ENCODE measurements at regions not wholly inside any gene's neighbourhood (a gene's known extent, or its start where the extent isn't known, plus 50 kb on each side); places are given as distances from the start of the nearest gene placed in this dataset.

DNA sequence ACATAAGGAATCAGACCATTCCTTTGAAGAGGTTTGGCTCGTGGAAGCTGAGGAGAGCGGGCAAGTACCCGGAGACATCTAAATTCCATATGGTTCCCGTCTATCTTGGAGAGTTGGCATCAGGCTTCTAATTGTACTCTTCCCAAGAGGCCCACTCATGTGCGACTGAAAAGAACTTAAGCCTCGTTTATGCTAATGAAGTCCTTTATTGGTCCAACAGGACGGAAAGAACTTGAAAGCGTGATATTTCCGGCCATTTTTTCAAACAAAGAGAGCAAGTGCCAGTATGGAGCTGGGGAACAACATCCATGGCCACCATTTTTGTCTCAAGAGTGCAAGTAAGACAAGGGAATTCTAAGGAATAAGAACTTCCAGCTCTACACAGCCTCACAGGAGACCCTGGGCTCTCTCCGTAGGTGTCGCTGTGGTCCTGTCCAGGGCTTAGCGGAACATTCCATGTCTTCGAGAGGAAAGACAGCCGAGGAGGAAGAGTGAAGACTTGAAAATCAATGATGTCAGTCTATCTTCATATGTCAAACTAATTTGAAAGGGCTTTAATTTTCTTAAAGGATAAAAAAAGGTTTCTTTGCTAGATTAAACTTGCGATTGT lies 566.0 kb upstream of the PSMD7 start:
- no peaks in the 10 kb centered on the region for H3K27me3 Mint-ChIP-seq
- peaks cover 6% of the 10 kb centered on the region for H3K36me3 Mint-ChIP-seq
- no peaks in the 10 kb centered on the region for H3K4me1 Mint-ChIP-seq (ENCODE audit: unreplicated experiment)
- peaks cover 15% of the 10 kb centered on the region for H3K9me3 Mint-ChIP-seq
- no peak overlapping the region for H3K27ac Mint-ChIP-seq
- TF ChIP-seq, protein P1, sequence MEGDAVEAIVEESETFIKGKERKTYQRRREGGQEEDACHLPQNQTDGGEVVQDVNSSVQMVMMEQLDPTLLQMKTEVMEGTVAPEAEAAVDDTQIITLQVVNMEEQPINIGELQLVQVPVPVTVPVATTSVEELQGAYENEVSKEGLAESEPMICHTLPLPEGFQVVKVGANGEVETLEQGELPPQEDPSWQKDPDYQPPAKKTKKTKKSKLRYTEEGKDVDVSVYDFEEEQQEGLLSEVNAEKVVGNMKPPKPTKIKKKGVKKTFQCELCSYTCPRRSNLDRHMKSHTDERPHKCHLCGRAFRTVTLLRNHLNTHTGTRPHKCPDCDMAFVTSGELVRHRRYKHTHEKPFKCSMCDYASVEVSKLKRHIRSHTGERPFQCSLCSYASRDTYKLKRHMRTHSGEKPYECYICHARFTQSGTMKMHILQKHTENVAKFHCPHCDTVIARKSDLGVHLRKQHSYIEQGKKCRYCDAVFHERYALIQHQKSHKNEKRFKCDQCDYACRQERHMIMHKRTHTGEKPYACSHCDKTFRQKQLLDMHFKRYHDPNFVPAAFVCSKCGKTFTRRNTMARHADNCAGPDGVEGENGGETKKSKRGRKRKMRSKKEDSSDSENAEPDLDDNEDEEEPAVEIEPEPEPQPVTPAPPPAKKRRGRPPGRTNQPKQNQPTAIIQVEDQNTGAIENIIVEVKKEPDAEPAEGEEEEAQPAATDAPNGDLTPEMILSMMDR (conservative IDR thresholded peaks at IDR 0.05) = no peak
- H3K4me3 Mint-ChIP-seq = no peak overlapping the region
- no peak for DNase-seq (ENCODE audit: extremely low spot score, unreplicated experiment)

DNA sequence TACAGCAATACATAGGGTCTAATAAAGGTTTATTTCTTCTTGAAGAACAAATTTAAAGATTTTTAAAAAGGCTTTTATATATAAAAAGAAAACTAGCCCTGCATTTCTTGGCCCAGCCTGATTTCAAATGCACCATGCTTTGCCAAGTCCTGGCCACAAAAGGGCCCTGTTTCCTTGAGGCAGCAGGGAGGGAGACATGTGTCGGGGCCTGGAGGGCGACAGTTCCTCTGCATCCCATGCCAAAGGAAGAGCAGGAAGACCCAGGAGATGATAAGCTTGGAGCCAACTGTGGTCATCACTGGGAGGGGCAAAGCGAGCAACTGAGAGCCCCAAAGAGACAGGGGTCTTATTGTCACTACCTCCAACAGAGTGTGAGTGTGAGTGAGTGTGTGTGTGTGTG lies 571.5 kb upstream of the PSMD7 start:
- TF ChIP-seq, protein P1 (conservative IDR thresholded peaks at IDR 0.05) = no peak
- Mint-ChIP-seq H3K36me3 (peaks cover 3% of the 10 kb centered on the region), H3K4me1 (ENCODE audit: unreplicated experiment) (peaks cover 4% of the 10 kb centered on the region), H3K4me3 (no peak overlapping the region), H3K9me3 (peaks cover 4% of the 10 kb centered on the region), H3K27ac (no peak overlapping the region), H3K27me3 (no peaks in the 10 kb centered on the region)
- no peak for DNase-seq (ENCODE audit: extremely low spot score, unreplicated experiment)

DNA sequence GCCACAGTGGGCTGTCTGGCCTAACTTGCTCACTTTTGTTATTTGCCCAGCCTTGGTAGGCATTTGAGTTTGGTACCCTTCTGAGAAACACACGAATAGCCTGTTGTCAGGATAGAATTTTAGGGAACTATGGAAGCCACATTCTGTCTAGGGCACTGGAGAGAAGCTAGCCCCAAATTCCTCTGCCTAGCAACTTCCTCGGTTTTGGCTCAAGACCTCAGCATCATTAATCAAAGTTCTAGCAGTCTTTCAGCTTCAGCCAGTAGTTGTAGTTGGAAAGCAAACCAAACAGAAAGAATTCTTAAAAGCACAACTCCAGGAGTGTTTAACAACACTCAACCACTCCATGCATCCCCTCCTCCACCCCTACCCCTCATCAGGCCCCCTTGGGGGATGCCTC lies 572.1 kb upstream of the PSMD7 start:
- H3K27ac Mint-ChIP-seq = no peak overlapping the region
- H3K9me3 Mint-ChIP-seq = peaks cover under 1% of the 10 kb centered on the region
- TF ChIP-seq, protein P1 (conservative IDR thresholded peaks at IDR 0.05) = no peak
- peaks cover 4% of the 10 kb centered on the region for H3K4me1 Mint-ChIP-seq (ENCODE audit: unreplicated experiment)
- DNase-seq (ENCODE audit: extremely low spot score, unreplicated experiment) = no peak
- no peaks in the 10 kb centered on the region for H3K27me3 Mint-ChIP-seq
- H3K4me3 Mint-ChIP-seq = no peak overlapping the region
- peaks cover 1% of the 10 kb centered on the region for H3K36me3 Mint-ChIP-seq

DNA sequence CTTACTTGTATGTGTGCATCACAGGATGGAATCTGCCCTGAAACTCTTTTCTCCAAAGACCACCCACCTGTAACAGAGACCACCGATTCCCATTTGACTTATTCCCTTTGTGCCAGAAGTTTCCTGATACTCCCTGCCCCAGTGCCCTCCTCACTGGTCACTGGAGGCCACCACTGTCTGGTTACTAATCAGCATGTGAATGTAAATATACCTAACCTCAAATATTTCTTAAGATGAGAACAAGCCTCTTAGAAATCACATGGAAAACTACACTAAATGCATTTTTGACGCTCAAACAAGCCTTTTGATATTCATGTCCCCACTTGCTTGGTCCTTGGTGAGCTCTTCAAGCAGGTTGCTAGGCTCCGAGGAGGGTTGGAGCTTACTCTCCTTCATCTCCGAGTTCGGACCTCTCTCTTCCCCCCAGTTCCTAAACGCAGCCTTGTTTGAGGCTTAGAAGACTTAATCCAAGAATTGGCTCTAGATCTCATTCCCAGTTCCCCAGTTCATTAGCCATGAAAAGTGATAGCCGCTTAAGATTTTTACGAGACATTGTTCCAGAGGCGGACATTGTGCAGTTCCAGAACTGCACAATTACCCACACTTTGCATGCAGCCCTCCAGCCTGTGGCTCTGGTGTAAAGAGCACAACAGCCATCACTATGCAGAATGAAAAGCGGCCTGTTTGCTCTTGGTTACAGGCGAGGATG lies 579.2 kb upstream of the PSMD7 start:
- Mint-ChIP-seq H3K27ac (no peak overlapping the region), H3K4me1 (ENCODE audit: unreplicated experiment) (peaks cover 40% of the 10 kb centered on the region), H3K36me3 (no peaks in the 10 kb centered on the region), H3K4me3 (no peak overlapping the region), H3K9me3 (no peaks in the 10 kb centered on the region), H3K27me3 (no peaks in the 10 kb centered on the region)
- TF ChIP-seq, protein P1 (conservative IDR thresholded peaks at IDR 0.05) = no peak
- no peak for DNase-seq (ENCODE audit: extremely low spot score, unreplicated experiment)

DNA sequence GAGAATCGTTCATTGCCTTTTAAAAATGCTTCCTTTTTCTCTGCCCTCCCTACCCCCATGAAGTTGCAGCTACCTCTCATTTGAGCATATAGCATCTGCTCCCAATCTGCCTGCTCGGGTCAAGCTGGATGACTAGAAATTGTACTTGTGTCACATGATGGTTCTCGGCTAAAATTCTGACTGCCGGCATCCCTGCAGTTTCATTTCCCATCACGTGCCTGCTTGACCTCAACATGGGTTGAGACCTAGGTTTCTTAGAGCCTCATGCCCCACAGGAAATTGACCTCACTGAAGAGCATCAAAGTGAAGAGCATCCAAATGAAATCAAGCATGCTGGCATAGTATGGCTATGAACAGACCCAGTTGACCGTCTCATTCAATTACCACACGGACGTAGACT lies 581.6 kb upstream of the PSMD7 start:
- TF ChIP-seq, protein P1 (conservative IDR thresholded peaks at IDR 0.05) = no peak
- Mint-ChIP-seq H3K9me3 (no peaks in the 10 kb centered on the region), H3K4me1 (ENCODE audit: unreplicated experiment) (peaks cover 61% of the 10 kb centered on the region)

More for the DNA sequence above, 581.6 kb upstream of the PSMD7 start:
- Mint-ChIP-seq H3K36me3 (no peaks in the 10 kb centered on the region), H3K27me3 (no peaks in the 10 kb centered on the region), H3K4me3 (no peak overlapping the region), H3K27ac (no peak overlapping the region)
- no peak for DNase-seq (ENCODE audit: extremely low spot score, unreplicated experiment)
